Activated T-helper 1 cell treated with Interleukin-2 at 50 U/mL for 16 hours (primary cell): ENCODE measurements at regions not wholly inside any gene's neighbourhood (a gene's known extent, or its start where the extent isn't known, plus 50 kb on each side); places are given as distances from the start of the nearest gene placed in this dataset.
"Not testable (repeated sequence)": the region's sequence is repeated elsewhere in the genome, so short reads cannot be mapped to it uniquely, and the experiment has no call there.

Experiments
- DNase-seq: peaks from one replicate; pipeline ENCODE4 v3.0.0-alpha.2; 2020; ENCODE audit warnings: low read depth

DNA sequence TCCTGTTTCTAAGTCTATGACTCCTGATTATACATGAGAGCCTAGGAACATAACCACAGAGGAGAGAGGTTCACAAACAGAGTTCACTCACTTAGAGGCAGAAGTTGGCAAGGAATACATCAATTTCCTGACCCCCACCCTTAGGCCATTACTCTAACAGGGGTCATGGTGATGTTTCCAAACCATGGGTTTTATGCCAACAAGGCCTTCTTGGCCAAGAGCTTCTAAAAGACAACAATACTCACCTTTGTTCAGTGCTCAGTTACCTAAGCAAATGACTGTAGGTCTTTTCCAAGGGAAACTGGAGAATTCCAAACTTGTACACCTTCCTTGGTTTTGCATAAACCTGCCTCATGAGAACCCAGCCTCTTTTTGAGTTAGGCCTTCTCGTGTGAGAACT, 52.6 kb downstream of the ERICH4 start:
- no peak for DNase-seq

DNA sequence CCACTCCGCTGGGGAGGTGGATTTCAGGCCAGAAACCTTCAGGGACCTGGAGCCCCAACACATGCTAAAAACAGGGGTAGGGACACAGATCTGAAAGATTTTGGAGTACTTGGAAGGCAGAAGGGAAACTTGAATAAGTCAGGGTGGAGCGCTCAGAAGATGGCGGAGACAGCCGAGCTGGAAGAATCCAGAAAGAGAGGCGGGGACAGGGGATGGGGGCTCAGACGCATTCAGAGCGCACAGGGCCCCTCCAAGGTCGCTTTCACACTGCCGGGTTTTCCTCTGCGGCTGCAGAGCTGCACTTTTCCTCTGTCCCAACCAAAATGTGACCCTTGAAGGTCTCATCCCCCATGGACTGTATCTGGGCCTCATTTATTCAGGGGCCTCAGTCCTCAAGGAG, 56.9 kb downstream of the ERICH4 start:
- no peak for DNase-seq

DNA sequence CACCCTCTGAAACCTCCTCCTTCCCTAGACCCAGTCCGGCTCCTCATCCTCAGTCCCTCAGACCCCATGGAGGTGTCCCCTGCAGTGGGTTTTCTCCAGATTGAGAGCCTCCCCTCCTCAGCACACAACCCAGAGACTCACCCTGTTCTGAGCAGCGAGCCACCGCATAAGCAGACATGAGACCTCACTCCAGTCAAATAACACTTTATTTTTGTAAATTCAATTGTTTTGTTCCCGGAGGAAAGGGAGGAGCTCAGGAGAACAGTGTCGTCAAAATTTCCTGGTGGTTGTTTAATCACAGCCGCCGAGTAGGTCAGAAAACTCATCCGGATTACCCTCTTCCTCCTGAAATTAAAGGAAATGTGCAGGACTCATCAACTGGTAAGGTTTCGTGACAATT, 57.5 kb downstream of the ERICH4 start:
- no peak for DNase-seq

DNA sequence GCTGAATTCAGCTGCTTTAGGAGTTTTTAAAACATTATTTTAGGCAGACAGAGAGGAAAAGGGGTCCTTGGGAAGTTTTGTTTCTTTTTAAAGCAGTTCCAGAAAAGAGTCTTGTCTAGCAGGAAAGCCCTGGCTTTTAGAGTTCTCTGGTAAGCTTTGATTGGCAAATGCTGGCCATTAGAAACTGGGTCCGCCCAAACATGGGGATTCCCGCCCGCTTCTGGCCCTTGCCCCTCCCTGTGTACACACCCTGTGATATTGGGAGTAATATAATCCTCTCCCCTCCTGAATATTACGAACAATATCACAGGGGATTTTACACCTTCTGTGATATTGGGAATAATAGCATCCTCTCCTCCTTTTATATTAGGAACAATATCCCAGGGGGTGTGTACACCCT, 58.9 kb downstream of the ERICH4 start:
- no peak for DNase-seq

DNA sequence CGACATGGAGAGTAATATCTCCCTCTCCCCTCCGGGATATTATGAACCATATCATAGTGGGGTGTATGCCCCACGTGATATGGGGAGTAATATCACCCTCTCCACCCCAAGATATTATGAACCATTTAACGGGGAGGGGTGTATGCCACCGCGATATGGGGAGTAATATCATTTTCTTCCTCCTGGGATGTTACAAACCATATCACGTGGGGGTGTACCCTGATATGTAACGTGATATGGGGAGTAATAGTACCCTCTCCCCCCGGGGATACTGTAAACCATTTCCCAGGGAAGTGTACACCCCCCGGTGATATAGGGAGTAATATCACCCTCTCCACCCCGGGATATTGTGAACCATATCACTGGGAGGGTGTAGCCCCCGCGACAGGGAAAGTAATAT, 62.1 kb downstream of the ERICH4 start:
- no peak for DNase-seq

DNA sequence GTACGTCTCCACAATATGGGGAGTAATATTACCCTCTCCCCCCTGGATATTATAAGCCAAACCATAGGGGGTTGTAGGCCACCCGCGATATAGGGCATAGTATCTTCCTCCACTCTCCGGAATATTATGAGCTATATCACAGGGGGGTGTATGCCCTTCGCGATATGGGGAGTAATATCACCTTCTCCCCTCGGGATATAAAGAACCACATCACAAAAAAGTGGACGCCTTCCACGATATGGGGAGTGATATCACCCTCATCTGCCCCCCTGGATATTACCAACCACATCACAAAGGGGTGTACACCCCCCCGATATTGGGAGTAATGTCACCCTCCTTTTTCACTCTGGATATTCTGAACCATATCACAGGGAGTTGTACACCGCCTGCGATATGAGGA, 65.5 kb upstream of the CEACAM21 start:
- no peak for DNase-seq

DNA sequence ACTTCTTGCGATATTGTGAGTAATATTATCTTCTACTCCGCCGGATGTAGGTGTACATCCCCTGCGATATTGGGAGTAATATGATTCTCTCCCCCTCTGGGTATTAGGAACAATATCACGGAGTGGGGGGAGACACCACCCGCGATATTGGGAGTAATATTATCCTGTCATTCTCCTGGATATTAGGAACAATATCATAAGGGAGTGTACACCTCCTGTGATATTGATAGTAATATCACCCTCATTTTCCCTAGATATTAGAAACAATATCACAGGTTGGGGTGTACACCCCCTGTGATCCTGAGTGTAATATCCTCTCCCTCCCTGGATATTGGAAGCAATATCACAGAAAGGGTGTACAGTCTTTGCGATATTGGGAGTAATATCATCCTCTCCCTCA, 64.3 kb upstream of the CEACAM21 start:
- DNase-seq, result no peak

DNA sequence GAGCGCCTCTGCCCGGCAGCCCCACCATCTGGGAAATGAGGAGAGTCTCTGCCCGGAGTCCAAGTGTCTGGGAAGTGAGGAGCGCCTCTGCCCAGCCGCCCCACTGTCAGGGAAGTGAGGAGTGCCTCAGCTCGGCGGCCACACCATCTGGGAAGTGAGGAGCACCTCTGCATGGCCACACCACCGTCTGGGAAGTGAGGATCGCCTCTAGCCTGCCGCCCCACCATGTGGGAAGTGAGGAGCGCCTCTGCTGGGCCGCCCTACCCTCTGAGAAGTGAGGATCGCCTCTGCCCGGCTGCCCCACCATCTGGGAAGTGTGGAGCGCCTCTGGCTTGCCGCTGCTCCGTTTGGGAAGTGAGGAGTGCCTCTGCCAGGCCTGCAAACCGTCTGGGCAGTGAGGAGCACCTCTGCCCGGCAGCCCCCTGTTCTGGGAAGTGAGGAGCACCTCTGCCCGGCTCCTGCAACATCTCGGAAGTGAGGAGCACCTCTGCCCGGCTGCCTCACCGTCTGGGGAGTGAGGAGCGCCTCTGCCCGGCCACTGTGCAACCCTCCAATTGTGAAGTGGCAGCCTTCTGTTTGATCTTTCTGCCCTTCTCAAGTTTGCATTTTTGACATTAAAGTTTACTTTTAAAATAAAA, 60.8 kb upstream of the CEACAM21 start:
- DNase-seq, result no peak

DNA sequence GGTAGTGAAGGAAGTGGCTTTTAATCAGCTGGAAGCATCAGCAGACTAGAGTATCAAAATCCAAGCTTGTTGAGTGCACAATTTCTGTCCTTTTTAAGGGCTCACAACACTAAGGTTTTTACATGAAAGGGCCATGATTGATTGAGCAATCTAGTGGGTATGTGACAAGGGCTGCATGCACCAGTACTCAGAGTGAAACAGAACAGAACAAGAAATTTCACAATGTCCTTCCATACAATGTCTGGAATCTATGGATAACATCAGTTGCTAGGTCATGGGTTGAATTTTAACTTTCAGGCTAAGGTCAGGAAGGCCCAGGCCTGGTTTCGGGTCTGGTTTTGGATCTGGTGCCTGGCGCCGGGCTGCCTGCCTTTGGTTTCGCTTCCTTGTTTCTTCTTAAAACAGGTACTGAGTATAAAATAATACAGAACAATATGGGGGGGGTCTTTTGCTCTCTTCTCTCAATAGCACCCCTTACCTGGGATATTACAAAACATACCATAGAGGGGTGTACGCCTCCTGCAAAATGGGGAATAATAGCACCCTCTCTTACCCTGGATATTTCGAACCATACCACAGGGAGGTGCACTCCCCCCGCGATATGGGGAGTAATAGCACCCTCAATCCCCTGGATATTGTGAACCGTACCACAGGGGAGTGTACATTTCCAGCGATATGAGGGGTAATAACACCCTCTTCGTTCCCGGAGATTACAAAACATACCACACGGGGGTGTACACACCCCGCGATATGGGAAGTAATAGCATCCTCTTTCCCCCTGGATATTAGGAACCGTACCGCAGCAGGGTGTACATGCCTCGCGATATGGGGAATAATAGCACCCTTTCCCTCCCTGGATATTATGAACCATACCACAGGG, 59.4 kb upstream of the CEACAM21 start:
- DNase-seq, result not testable (repeated sequence)

DNA sequence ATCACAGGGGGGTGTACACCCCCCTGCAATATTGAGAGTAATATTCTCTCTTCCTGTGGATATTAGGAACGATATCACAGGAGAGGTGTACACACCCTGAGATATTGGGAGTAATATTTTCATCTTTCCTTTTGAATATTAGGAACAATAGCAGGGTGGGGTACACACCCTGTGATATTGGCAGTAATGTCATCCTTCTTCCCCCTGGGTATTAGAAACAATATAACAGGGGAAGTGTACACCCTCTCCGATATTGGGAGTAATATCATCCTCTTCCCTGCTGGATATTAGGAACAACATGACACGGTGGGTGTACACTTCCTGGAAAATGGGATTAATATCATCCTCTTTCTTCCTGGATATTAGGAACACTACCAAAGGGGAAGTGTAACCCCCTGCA, 57.8 kb upstream of the CEACAM21 start:
- no peak for DNase-seq

DNA sequence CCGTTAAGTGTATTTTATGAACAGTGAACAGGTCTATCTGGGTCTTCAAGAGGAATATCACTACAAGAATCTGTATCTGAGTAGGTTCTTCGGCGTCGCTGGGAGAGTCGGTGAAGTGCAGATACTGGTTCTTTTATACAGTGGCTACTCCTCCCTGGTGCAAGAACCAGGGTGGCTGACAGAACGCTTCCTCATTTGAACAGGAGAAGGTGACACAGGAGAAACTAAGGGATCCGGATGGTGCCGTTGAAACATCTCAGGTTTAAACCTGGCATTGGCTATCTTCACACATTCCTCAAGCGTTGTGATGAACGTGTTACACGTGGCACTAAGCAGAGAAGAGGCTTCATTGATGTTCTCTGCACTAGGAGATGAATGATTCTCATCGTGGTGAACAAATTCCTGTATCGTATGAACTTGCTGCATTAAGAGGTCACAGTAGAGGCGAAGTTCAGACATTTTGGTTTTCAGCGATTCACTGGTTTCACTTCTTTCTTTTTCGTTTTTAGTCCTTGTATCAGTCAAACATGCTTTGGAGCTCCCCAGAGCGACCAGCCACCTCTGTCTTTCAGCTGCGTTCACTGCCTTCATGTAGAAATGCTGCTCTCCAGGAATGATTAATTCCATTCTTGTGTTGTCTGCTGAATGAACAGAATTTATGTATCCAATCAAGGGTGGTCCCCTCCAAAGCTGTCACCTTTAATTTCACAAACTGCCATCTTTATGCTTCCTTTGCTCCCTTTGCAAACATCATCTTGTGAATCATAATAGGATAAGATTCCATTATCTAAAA, 54.6 kb upstream of the CEACAM21 start:
- DNase-seq, result not testable (repeated sequence)

DNA sequence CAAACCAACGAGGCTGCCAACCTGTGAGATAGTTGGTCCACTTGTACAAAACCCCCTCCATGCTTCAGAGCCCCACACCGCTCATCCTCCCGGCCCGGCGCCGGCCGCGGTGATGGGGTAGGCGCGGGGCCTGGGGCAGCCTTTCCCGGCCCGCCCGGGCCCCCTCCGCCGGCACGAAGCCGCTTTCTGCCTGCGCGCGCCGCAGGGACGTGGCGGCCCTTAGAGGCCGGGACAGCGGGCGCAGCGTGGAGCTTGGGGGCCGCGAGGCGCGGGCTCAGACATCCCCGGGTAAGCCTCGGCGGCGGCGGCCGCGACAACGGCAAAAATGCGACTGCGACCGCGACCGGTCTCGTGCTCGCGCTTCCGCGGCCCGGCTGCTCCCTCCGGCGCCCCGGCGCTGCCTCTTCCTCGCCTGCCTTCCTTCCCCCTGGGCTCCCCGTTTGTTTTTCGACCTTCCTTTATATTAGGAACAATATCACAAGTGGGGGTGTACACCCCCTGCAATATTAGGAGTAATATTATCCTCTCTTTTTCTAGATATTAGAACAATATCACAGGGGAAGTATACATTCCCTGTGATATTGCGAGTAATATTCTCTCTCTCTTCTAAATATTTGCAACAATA, 53.9 kb upstream of the CEACAM21 start:
- peak; percentile 24 for DNase-seq

DNA sequence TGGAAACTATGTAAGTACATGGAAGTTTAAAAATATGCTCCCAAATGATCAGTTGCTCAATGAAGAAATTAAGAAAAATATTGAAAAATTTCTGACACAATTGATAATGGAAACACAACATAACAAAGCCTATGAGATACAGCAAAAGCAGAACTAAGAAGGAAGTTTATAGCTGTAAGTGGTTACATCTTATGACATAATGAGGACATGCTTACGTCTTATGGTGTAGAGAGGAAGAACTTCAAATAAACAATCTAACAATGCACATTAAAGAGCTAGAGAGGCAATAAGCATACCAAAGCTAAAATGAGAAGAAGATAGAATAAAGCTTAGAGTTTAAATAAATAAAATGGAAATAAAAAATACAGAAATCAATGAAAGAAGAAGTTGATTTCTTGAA, 50.0 kb upstream of the CEACAM21 start:
- no peak for DNase-seq
